ENCODE measurements at regions not wholly inside any gene's neighbourhood (a gene's known extent, or its start where the extent isn't known, plus 50 kb on each side); places are given as distances from the start of the nearest gene placed in this dataset.

GRCh38 chr2:235399895-235400294 is 93.9 kb upstream of the AGAP1 start:
- ChIA-PET CTCF (interaction anchor here (0.7 kb wide), 1 partner anchor 225 kb away, joined by 3 read pairs; no protein-coding TSS in a partner anchor), POLR2A (no interaction called here)
- Histone ChIP-seq H3K27ac (ENCODE audit: extremely low read depth, low read depth, low read length) (no peak overlapping the region), H3K36me3 (ENCODE audit: control insufficient read depth in 2 of 2, insufficient read depth in 1 of 2, low read length in 2 of 2) (no peaks in the 10 kb centered on the region), H3K9me3 (ENCODE audit: control insufficient read depth, insufficient read depth, low read depth, low read length) (no peaks in the 10 kb centered on the region), H3K4me1 (ENCODE audit: control insufficient read depth, insufficient read depth, low read length) (no peaks in the 10 kb centered on the region), H3K4me3 (ENCODE audit: low read depth, low read length) (no peak overlapping the region)
- no peak for TF ChIP-seq SP3 (tag by site-specific recombination; IDR thresholded peaks at IDR 0.05)
- TF ChIP-seq REST (tag by site-specific recombination; IDR thresholded peaks at IDR 0.05): no peak
- no peak for TF ChIP-seq INSM2 (tag by site-specific recombination; IDR thresholded peaks at IDR 0.05)
- TF ChIP-seq, protein P1, sequence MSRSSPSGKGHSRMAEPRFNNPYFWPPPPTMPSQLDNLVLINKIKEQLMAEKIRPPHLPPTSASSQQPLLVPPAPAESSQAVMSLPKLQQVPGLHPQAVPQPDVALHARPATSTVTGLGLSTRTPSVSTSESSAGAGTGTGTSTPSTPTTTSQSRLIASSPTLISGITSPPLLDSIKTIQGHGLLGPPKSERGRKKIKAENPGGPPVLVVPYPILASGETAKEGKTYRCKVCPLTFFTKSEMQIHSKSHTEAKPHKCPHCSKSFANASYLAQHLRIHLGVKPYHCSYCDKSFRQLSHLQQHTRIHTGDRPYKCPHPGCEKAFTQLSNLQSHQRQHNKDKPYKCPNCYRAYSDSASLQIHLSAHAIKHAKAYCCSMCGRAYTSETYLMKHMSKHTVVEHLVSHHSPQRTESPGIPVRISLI (tag by site-specific recombination; IDR thresholded peaks at IDR 0.05): no peak
- no peak for TF ChIP-seq YY1 (tag by site-specific recombination; IDR thresholded peaks at IDR 0.05)
- TF ChIP-seq ZNF155 (tag by site-specific recombination; IDR thresholded peaks at IDR 0.05): no peak
- TF ChIP-seq PATZ1 (tag by site-specific recombination; IDR thresholded peaks at IDR 0.05): no peak
- TF ChIP-seq ZBTB6 (tag by site-specific recombination; IDR thresholded peaks at IDR 0.05): no peak
- no peak for TF ChIP-seq ZNF501 (tag by site-specific recombination; IDR thresholded peaks at IDR 0.05)
- no peak for TF ChIP-seq ZNF404 (tag by site-specific recombination; IDR thresholded peaks at IDR 0.05)
- TF ChIP-seq GFI1B (tag by site-specific recombination; IDR thresholded peaks at IDR 0.05): no peak
- TF ChIP-seq ZNF544 (tag by site-specific recombination; IDR thresholded peaks at IDR 0.05): no peak

DNA sequence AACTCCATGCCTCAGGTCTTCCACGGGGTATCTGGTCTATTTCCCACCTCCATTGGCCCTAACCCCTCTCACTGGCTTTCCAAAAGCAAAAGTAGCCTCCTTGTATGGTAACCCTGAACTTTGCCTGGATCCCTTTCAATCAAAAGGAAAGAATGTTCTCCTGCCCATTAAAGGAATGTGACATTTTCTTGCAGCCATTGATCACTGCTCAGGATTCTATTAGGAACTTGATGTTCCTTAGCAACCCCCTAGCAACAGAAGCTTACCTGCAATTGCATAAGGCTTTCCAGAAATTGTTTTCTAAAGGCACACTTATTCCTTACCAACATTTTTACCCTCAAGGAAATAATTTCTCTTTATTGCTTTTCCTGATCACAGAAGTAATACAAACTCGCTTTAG is 91.4 kb upstream of the AGAP1 start:
- ChIA-PET POLR2A (no interaction called here), CTCF (no interaction called here)
- Histone ChIP-seq H3K36me3 (ENCODE audit: control insufficient read depth in 2 of 2, insufficient read depth in 1 of 2, low read length in 2 of 2) (no peaks in the 10 kb centered on the region), H3K4me3 (ENCODE audit: low read depth, low read length) (no peak overlapping the region), H3K27ac (ENCODE audit: extremely low read depth, low read depth, low read length) (no peak overlapping the region), H3K4me1 (ENCODE audit: control insufficient read depth, insufficient read depth, low read length) (no peaks in the 10 kb centered on the region), H3K9me3 (ENCODE audit: control insufficient read depth, insufficient read depth, low read depth, low read length) (no peaks in the 10 kb centered on the region)
- TF ChIP-seq SALL2 (tag by site-specific recombination; IDR thresholded peaks at IDR 0.05; ENCODE audit: borderline replicate concordance): no peak
- TF ChIP-seq HIC1 (tag by site-specific recombination; IDR thresholded peaks at IDR 0.05): no peak
- no peak for TF ChIP-seq ZNF335 (tag by site-specific recombination; conservative IDR thresholded peaks at IDR 0.05)

Data from HEK293 (cell line).